GM18517 (cell line): ENCODE measurements at regions not wholly inside any gene's neighbourhood (a gene's known extent, or its start where the extent isn't known, plus 50 kb on each side); places are given as distances from the start of the nearest gene placed in this dataset.

Source experiments
- ATAC-seq: cut with Tn5 transposase; IDR thresholded peaks from one replicate; pipeline ENCODE4 v1.9.1; 2021; ENCODE audit warnings: mild to moderate bottlenecking, moderate library complexity; ENCODE audit not compliant: unreplicated experiment

GRCh38 chr12:91572869-91573268 is 390.3 kb upstream of the DCN start:
- ATAC-seq = no peak

DNA sequence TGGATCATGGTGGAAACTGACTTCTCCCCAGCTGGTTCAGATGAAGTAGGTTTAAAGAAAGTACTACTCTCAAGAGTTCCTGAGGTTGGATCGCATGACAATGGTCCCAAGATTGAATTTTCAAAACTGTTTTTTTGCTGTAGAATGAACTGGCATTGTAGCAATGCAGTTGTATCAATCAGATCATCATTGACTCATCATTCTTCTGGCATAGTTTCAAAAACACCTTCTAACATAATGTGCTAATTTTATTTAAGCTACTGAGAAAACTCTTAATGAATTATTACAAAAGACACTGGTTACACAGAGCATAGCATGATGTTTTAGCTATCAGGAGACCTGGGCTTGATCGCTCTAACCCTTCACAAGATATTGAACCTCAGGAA is 384.5 kb upstream of the DCN start:
- no peak for ATAC-seq

DNA sequence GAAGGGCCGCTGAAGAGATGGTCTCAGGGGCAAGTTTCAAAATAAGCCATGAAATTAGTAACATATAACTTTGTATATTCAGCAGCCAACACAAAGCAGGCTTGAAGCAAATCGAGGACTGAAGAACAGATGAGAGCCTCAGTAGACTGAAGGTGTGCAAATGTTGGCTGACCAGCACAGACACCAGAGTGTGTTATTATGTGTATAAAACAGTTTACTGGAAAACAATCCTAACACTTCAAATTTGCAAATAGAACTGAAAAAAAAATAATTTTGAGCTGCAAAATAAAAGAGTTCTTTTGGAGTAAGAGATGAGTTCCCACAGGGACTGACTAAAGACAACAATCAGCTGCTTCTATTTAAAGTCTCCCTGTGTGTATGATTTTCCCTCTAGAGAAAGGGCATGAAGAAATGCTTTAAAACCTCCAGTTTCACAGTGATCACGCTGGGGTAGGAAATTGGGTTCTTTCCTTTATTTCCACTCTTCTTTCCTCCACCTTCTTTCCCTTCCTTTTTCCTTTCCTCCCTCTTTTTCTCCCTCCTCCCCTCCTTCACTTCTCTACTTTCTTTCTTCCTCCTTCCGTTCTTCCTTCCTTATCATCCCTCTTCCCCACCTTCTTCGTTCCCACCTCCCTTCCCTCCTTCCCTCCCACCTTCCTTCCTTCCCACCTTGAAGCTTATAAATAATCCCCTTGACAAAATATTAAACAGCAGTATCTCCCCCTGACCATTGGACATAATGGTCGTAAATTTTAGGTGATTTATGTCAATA is 383.9 kb upstream of the DCN start:
- no peak for ATAC-seq

DNA sequence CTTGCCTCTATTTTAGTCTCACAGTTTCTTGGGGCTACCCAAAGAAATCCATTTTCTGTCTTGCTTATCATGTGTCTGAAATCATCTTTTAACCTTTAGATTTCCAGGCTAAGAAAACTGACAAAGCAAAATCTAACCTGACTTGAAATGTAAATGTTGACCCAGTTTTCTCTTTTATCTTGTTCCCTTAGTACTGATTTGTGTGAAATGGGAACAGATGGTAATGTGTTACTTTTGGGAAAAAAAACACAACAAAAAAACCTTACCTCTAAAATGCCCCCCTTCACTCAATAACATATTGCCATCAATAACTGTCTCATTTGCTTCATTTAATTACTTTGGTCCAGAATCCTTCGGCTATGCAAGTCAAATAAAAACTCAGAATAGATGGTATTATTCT is 383.2 kb upstream of the DCN start:
- no peak for ATAC-seq

DNA sequence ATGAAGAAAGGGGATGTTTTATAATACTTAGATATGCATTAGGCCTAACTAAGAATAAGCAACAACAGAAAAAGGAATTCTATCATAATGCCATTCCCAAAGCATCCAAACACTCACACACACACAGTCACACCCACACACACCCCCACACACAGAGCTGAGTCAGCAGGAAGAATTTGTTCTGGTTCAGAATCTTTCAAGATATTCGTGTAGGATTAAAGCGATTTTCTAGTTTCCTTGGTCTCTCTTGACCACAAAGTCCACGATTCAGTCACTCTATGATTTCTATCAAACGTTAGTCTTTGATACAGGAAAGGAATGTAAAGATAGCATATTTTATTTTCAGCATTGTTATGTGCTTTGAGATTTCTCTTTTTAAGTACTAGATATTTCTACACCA is 382.6 kb upstream of the DCN start:
- ATAC-seq = no peak

DNA sequence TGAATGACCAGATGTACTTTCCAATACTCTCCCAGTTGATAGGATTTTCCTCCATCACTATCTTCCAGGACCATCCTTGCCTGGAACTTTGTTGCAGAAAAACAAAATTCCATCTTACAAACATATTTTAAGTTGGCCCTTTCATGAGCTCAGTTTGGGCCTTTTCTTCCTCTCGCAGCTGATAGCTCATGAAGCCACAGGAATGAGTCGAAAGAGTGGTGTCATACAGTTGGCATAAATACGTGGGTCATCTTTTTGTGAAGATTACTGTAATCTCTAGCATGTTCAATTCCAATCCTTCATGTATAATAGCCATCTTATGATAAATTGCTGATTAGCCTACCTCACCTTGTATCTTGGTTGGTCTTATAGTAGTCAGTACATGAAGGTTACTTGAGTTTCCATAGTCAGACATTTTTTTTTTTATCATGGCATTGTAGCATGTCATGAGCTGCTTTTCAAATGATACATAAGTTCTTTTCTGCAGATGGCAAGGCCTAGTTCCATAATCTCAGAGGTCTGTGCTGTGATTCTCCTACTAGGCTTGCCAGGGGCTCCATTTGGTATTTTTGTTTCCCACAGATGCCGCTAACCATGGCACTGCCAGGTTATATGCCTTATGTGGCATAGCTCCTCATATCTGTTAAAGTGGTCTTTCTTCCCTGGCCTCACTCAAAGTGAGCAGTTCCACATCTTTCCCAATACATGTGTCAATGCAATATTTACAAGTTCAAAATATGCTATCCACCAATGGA is 380.6 kb upstream of the DCN start:
- ATAC-seq = no peak

DNA sequence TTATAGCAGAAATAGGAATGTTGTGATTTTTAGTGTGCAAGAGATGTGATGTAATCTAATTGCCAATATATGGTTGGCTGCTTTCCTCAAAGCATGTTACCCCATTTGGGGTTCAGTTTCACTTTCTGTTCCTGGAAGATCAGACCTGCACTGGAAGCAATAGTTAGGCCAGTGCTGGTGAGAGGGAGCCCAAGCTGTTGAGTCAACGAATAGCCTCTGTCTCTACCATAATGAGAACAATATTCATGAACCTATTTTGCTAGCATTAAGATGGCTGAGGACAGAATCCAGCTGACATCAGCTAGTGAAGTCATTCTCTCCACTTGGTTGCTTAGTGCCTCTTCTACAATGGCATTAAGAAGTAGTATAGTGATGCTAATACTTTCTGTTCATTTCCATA is 379.9 kb upstream of the DCN start:
- ATAC-seq = no peak

GRCh38 chr12:91561958-91562325 is 379.3 kb upstream of the DCN start:
- no peak for ATAC-seq

DNA sequence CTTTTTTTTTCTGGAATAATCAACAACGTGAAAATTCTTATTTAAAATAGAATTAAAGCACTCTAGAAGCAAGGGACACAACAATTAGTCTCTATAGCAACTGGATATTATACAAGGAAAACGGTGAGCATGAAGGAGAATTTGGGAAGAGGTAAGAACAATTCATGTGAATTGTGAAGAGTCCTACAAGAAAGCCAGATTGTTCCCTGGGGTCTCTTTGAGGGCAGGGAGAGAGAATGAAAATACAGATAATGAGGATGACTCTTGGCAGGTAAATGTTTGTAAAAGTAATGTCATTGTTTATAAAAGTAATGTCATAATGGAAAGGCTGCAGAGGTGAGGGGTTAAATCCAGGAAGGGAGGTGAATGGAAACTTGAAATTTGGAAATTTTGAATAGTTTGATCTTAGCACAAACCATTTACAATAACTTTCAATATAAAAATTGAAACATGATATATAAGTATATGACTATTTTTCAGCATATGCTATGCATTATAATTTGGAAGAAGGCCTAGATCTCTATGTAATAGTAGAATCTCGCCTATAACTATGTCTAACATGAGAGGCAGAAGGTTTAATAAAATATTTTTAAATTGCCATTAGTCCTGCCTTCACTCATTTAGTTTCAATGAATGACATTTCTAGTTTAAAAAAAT is 378.8 kb upstream of the DCN start:
- ATAC-seq = no peak

DNA sequence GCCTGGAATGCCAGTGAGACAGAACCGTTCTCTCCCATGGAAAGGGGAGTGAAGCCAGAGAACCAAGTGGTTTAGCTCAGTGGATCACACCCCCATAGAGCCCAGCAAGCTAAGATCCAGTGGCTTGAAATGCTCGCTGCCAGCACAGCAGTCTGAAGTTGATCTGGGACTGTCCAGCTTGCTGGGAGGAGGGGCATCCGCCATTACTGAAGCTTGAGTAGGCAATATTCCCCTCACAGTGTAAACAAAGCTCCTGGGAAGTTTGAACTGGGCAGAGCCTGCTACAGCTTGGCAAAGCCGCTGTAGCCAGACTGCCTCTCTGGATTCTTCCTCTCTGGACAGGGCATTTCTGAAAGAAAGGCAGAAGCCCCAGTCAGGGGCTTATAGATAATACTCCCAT is 374.3 kb upstream of the DCN start:
- no peak for ATAC-seq

DNA sequence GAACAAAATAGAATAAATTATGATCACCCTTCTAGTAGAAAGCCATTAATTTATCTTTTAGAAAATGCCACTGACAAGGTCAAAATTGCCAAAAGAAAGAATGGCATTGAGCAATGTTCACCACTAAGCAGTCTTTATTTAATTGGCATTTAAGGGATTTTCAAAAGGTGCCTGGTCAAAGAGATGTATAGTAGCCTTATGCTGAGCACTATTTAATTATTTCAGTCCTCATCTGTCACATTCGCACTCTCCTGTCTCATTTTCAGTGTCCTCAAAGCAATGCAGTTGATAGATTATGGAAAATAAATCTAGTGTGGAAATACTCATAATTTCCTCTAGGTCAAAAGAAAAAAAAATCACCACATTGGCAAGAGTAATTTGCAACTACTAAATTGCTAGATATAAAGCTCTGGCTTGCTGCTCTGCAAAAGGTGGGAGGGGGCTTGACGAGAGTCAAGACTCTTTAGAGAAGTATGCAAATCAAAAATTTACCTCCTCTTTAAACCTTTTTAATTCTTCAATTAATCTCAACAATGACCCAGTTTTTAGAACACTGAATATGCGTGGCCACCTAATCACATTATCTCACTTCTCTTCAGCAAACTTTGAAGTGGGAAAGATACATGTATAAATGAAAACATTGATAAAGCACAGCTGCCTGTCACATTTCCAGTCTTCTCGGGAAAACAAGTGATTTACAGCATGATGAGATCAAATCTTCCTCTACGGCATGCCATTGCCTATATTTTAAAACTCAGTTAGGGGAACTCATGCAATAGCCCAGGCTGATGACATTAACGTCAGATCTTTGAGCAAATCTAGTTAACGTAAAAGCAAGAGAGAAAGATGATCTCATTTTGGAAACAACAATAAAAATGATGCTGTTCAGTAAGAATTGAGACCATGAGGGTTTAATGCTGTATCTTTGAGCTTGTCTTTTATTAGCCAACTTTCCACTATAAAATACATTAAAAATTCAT is 373.1 kb upstream of the DCN start:
- no peak for ATAC-seq

GRCh38 chr12:91551927-91552326 is 369.3 kb upstream of the DCN start:
- no peak for ATAC-seq

DNA sequence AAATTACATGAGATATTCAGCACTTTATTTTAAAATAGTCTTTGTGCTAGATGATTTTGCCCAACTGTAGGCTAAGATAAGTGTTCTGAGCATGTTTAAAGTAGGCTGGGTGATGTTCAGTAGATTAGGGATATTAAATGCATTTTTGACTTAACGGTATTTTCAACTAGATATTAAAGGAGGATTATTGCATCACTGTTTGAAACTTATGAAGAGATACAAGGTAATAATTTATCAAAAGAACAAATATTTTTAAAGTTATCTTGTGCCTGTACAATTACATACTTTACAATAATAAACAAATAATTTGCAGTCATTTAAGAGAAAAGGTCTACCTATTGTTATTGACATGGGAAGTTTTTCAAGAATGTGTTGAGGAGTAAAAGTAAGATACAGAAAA is 368.6 kb upstream of the DCN start:
- no peak for ATAC-seq

DNA sequence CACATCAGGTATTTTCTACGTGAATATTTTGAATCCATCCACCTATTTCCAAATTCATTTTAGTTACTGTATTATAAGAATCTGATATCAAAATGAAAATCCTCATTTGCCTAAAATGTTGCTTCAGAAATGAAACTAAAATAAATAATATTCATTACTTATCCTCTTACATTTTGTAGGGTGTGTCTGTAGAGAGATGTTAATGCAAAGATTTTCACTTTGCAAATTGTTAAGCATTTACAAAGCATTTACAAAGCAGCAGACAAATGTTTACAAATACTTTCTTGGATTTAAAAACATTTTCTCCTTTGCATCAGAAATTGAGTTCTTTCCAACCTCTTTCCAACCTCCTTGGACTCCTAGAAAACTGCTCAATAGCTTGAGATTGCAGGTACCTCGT is 360.0 kb upstream of the DCN start:
- ATAC-seq = no peak

DNA sequence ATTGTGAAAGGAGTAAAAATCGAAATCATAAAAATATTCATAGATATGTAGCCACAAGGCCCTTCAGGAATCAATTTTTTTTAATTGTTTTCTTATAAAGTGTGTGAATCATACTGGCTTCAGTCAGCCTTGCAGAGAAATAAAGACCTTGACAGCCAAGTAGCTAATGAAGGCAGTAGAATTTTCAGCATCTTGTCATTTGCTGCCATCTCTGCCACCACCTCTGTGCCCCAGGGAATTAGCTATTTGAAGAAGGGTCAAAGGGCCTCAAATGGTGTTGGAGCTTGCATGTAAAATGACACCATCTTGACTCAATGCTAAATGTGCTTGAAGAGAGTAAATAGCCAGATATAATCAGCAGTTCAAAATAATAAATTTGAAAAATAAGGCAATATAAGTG is 359.4 kb upstream of the DCN start:
- no peak for ATAC-seq

GRCh38 chr12:91538418-91538817 is 355.8 kb upstream of the DCN start:
- ATAC-seq = no peak

DNA sequence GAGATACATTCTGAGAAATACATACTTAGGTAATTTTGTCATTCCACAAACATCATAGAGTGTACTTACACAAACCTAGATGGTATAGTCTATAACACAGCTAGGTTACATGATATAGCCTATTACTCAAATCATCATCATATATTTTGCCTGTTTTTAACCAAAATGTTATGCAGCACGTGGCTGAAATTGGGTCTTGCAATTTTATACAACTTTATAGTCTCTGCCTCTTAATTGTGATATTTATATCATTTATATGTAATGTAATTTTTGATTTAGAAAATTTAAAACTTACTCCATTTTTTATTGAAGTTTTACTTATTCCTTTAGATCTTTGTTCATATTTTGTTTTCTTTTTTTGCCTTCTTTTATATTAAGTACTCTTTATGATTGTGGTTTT is 350.7 kb upstream of the DCN start:
- ATAC-seq = no peak

GRCh38 chr12:91529829-91530228 is 347.2 kb upstream of the DCN start:
- no peak for ATAC-seq

GRCh38 chr12:91523831-91524230 is 341.2 kb upstream of the DCN start:
- ATAC-seq = no peak

DNA sequence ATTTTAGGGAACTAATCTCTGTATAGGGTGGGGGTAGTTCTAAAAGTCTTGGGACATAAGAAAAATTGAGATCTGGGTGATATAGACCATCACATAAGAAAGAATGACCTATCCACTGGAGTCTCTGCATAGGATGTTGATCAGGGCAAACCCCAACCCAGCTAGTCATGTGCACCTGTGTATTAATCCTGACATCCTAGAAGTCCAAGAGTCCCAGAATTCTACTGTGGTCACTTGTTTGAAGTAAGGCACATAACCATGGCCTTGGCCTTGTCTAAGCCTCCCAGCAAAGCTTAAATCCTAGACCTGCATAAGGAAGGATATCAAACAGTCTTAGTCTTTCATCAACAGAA is 334.1 kb upstream of the DCN start:
- ATAC-seq = no peak
